ENCODE measurements at regions not wholly inside any gene's neighbourhood (a gene's known extent, or its start where the extent isn't known, plus 50 kb on each side); places are given as distances from the start of the nearest gene placed in this dataset.

- TF ChIP-seq, protein P1, sequence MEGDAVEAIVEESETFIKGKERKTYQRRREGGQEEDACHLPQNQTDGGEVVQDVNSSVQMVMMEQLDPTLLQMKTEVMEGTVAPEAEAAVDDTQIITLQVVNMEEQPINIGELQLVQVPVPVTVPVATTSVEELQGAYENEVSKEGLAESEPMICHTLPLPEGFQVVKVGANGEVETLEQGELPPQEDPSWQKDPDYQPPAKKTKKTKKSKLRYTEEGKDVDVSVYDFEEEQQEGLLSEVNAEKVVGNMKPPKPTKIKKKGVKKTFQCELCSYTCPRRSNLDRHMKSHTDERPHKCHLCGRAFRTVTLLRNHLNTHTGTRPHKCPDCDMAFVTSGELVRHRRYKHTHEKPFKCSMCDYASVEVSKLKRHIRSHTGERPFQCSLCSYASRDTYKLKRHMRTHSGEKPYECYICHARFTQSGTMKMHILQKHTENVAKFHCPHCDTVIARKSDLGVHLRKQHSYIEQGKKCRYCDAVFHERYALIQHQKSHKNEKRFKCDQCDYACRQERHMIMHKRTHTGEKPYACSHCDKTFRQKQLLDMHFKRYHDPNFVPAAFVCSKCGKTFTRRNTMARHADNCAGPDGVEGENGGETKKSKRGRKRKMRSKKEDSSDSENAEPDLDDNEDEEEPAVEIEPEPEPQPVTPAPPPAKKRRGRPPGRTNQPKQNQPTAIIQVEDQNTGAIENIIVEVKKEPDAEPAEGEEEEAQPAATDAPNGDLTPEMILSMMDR (conservative IDR thresholded peaks at IDR 0.05; ENCODE audit: low read length), result no peak
- no peak for TF ChIP-seq EZH2phosphoT487 (IDR thresholded peaks at IDR 0.05; ENCODE audit: borderline replicate concordance, low read depth, low read length)
Measured at GRCh38 chrX:43000121-43000520, 222.2 kb upstream of the PPP1R2C start.
